Heart right ventricle (tissue), 16 donors: ENCODE measurements at regions not wholly inside any gene's neighbourhood (a gene's known extent, or its start where the extent isn't known, plus 50 kb on each side); places are given as distances from the start of the nearest gene placed in this dataset.
"Not testable (repeated sequence)": the region's sequence is repeated elsewhere in the genome, so short reads cannot be mapped to it uniquely, and the experiment has no call there.

Source experiments
- ATAC-seq, 8 donors: fragments of 200-7000 bp; cut with Tn5 transposase; one replicate each; pipeline ENCODE4 v1.9.1; 2020; ENCODE audit warnings: mild to moderate bottlenecking in 8 of 8, moderate library complexity in 8 of 8, moderate number of reproducible peaks in 1 of 8
- DNase-seq, 2 donors: peaks; one replicate each; pipeline ENCODE4 v3.0.0-alpha.2; 2020
- H3K27ac ChIP-seq, 10 donors: fragments of 200-600 bp; sonication (generic) in 2 of 10; one replicate each; pipeline versions ENCODE4 v1.5.0 to v1.8.0; 2020 to 2022; ENCODE audit warnings: mild to moderate bottlenecking in 3 of 10
- H3K27me3 ChIP-seq, 7 donors: fragments of 200-600 bp; one replicate each; pipeline ENCODE4 v1.8.0; 2021 to 2022; ENCODE audit warnings: mild to moderate bottlenecking in 2 of 7
- H3K36me3 ChIP-seq, 9 donors: fragments of 200-600 bp; sonication (generic) in 1 of 9; one replicate each; pipeline versions ENCODE4 v1.5.0 to v1.8.0; 2020 to 2022; ENCODE audit warnings: mild to moderate bottlenecking in 2 of 9
- H3K4me1 ChIP-seq, 9 donors: fragments of 200-600 bp; sonication (generic) in 1 of 9; one replicate each; pipeline versions ENCODE4 v1.5.0 to v1.8.0; 2020 to 2022; ENCODE audit warnings: mild to moderate bottlenecking in 4 of 9
- H3K4me3 ChIP-seq, 10 donors: fragments of 200-600 bp; sonication (generic) in 2 of 10; one replicate each; pipeline versions ENCODE4 v1.5.0 to v1.8.0; 2020 to 2022; ENCODE audit warnings: mild to moderate bottlenecking in 7 of 10, moderate library complexity in 2 of 10
- H3K9me3 ChIP-seq, 11 donors: fragments of 200-600 bp in 10 of 11; sonication (generic) in 2 of 11; one replicate each; pipeline versions ENCODE4 v1.5.0 to v1.8.0; 2013 to 2022; ENCODE audit warnings: mild to moderate bottlenecking in 2 of 11, control low read depth in 1 of 11, moderate library complexity in 1 of 11
- WGBS, 2 donors: extraction: QIAGEN DNeasy Blood & Tissue Kit; methylation state at CpG; one replicate each; pipeline ENCODE4 v1.1.7; 2013; ENCODE audit warnings: inconsistent platforms in 1 of 2; 5-methylcytosine and 5-hydroxymethylcytosine counted together
- intact Hi-C, 10 donors: fragments of 100-400 bp; cut with DNase I; formaldehyde crosslinking; loops; one replicate each; pipeline versions ENCODE4 v1.11.1 to v1.14.2; 2022
- TF ChIP-seq, protein P1 (sequence below), 9 donors: fragments of 200-600 bp; sonication (generic) in 2 of 9; IDR thresholded peaks; one replicate each; pipeline versions ENCODE4 v1.5.0 to v1.8.0; 2021 to 2022; ENCODE audit warnings: antibody characterized with exemption in 9 of 9, mild to moderate bottlenecking in 5 of 9, moderate library complexity in 1 of 9
- donor health status: Arrhythmogenic right ventricular cardiomyopathy.
- donor health status: ischemic (EF 13 %, LVEDD 7.1; RV severe dilation, severe dysfunction).
- donor health status: healthy with polysubstance abuse.
- donor health status: DM: no; HTN: yes; CAD: no.
- donor health status: DM: no; HTN: no; CAD: no.
- donor health status: ischemic (EF 25% LVEDD 6.9; RV normal size, moderate dysfunction).
- donor health status: ischemic (EF 25% LVEDD 5.7; RV mildly dilated, moderate dysfunction).
- donor health status: healthy.
- donor health status: DM: yes; HTN: yes; CAD: no.
- donor health status: Ischemic cardiomyopathy.
- donor health status: ischemic (EF 35%, LVEDD 5.7; RV mildly dilated, moderate dysfunction).
- donor health status: nonischemic (EF 11% LVEDD 7.7; RV severe dilation, severe dysfunction).
- donor health status: DM: yes; HTN: yes; CAD: no.
- donor health status: PGD.
- donor health status: ischemic (EF 29% LVEDD 5.4; RV normal size, mild dysfunction).
- donor health status: nonischemic (EF 23%, LVEDD 6.1; RV moderate dilation, normal function).

DNA sequence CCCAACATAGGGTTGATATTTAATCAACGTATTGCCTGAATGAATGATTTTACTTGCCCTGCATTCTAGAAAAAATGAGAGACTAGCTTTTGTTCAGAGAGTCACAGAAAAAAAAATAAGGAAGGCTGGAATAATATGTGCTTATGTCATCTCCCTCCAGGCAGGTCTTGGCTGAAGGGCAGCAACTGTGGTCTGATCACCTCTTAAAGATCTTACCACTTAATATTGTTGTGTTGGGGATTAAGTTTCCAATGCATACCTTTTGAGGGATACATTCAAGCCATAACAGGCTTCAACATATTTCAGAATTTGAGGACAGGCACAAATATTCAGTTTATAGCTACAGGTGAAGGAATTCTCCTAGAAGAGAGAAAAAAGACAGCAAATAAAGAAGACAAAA is 157.3 kb upstream of the S1PR3 start:
- no peaks in the 10 kb centered on the region for H3K9me3 ChIP-seq
- WGBS, 2 donors = 83 to 85% methylated on average over 1 of the region's 1 CpG
- H3K27me3 ChIP-seq = peaks cover 0 to 86% (median 0%) of the 10 kb centered on the region in 7 donors
- no peaks in the 10 kb centered on the region for H3K36me3 ChIP-seq
- DNase-seq (no peak), ATAC-seq (no peak)
- no peak overlapping the region for H3K27ac ChIP-seq
- TF ChIP-seq, protein P1, sequence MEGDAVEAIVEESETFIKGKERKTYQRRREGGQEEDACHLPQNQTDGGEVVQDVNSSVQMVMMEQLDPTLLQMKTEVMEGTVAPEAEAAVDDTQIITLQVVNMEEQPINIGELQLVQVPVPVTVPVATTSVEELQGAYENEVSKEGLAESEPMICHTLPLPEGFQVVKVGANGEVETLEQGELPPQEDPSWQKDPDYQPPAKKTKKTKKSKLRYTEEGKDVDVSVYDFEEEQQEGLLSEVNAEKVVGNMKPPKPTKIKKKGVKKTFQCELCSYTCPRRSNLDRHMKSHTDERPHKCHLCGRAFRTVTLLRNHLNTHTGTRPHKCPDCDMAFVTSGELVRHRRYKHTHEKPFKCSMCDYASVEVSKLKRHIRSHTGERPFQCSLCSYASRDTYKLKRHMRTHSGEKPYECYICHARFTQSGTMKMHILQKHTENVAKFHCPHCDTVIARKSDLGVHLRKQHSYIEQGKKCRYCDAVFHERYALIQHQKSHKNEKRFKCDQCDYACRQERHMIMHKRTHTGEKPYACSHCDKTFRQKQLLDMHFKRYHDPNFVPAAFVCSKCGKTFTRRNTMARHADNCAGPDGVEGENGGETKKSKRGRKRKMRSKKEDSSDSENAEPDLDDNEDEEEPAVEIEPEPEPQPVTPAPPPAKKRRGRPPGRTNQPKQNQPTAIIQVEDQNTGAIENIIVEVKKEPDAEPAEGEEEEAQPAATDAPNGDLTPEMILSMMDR (IDR thresholded peaks at IDR 0.05) = no peak
- peaks cover 0 to 44% (median 11%) of the 10 kb centered on the region in 9 donors for H3K4me1 ChIP-seq
- no peak overlapping the region for H3K4me3 ChIP-seq
- intact Hi-C loops = no loop called here

DNA sequence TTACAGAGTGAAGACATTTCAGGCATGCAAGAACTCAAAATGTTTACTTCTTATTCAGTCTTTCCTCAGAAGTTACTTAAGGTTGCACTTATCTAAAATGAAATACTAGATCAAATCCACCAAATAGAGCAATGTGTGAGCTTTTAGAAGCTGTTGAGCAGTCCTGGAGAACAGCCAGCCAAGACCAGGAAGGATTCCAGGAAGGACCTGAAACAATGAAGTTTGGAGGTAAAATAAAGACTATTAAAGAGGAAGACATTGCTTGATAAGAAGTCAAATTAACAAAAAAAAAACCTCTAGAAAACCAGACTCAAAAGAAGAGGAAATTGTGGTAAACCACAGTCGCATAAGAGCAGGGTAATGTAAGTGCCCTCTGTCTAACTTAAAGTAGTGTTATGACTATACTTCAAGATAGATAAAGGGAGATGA is 156.2 kb upstream of the S1PR3 start:
- Histone ChIP-seq H3K4me1 (peaks cover 0 to 39% (median 9%) of the 10 kb centered on the region in 9 donors), H3K27ac (no peak overlapping the region), H3K27me3 (peaks cover 0 to 85% (median 0%) of the 10 kb centered on the region in 7 donors), H3K9me3 (no peaks in the 10 kb centered on the region), H3K36me3 (no peaks in the 10 kb centered on the region), H3K4me3 (no peak overlapping the region)
- intact Hi-C loops = no loop called here
- TF ChIP-seq, protein P1 (IDR thresholded peaks at IDR 0.05) = no peak
- no peak for ATAC-seq
- DNase-seq = no peak
- WGBS, 2 donors = 42 to 63% methylated on average over 1 of the region's 1 CpG

DNA sequence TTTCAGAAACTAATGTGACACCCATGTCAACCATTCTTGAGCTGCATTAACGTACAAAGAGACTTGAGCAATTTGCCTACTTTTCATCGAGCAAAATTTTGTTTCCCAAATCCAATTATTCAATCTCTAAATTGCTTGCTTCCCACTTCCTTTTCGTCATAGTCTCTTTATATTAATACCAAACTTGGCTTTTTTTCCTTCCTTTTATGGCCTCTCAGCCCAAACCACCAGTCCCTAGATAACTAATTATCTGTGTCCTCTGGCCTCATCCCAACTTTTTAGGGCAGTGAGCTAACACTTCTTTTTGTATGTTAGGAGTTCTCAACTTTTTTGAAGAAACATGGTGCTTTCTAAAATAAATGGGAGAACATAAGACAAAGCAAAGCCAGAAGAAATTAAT is 155.5 kb upstream of the S1PR3 start:
- ATAC-seq (peak in 7 of 8 donors; percentile 42 to 64 (median 50)), DNase-seq (peak in 1 of 2 donors; percentile 38)
- no peak overlapping the region for H3K4me3 ChIP-seq
- H3K27me3 ChIP-seq = peaks cover 0 to 85% (median 0%) of the 10 kb centered on the region in 7 donors
- intact Hi-C loops = no loop called here
- H3K27ac ChIP-seq = peak overlapping the region in 2 of 10 donors; percentile 5 to 19
- no peaks in the 10 kb centered on the region for H3K36me3 ChIP-seq
- WGBS, 2 donors = 49 to 59% methylated on average over 3 of the region's 3 CpGs
- peaks cover 0 to 38% (median 9%) of the 10 kb centered on the region in 9 donors for H3K4me1 ChIP-seq
- H3K9me3 ChIP-seq = no peaks in the 10 kb centered on the region
- TF ChIP-seq, protein P1 (IDR thresholded peaks at IDR 0.05) = no peak

DNA sequence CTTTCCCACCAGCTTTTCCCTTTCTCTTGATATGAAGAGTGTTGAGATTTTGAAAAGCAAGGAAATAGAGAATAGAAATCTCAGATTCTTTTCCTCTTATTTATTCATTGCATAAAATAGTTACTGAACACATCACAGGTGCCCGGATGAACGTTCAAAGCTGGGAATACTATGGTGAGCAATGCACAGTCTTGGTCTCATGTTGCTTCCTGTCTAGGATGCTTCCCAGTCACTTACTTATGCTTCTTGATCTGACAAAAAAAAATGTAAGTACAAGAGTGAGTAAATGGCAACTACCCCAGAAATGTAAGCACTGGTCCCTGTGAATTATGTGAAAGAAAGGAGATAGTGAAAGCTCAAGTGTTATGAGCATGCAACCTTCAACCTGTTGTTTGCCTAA is 153.5 kb upstream of the S1PR3 start:
- DNase-seq (no peak), ATAC-seq (no peak)
- TF ChIP-seq, protein P1 (IDR thresholded peaks at IDR 0.05) = no peak
- 76 to 89% methylated on average over 2 of the region's 2 CpGs for WGBS, 2 donors
- intact Hi-C loops = no loop called here
- Histone ChIP-seq H3K9me3 (no peaks in the 10 kb centered on the region), H3K36me3 (no peaks in the 10 kb centered on the region), H3K27me3 (peaks cover 0 to 84% (median 0%) of the 10 kb centered on the region in 7 donors), H3K4me1 (peaks cover 0 to 24% (median 6%) of the 10 kb centered on the region in 9 donors), H3K4me3 (no peak overlapping the region), H3K27ac (no peak overlapping the region)

DNA sequence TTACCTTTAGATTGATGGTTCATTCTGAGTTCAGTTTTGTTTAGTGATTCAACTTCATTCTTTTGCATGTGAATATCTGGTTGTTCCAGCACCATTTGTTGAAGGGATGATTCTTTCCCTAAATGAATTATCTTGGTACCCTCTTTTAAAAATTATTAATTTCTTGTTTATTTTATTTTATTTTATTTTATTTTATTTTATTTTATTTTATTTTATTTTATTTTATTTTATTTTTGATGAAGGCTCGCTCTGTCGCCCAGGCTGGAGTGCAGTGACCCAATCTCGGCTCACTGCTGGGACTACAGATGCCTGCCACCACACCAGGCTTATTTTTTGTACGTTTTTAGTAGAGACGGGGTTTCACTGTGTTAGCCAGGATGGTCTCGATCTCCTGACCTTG is 141.4 kb upstream of the S1PR3 start:
- intact Hi-C loops = not testable (repeated sequence)

More for the DNA sequence above, 141.4 kb upstream of the S1PR3 start:
- H3K27ac ChIP-seq, DNase-seq, ATAC-seq, H3K36me3 ChIP-seq, H3K4me3 ChIP-seq: not testable (repeated sequence)
- Histone ChIP-seq H3K27me3 (peaks cover 0 to 55% (median 0%) of the 10 kb centered on the region in 7 donors), H3K9me3 (peaks cover 0 to 22% (median 2%) of the 10 kb centered on the region in 11 donors), H3K4me1 (peaks cover 0 to 10% (median 0%) of the 10 kb centered on the region in 9 donors)
- WGBS, 2 donors = 96 to 97% methylated on average over 6 of the region's 6 CpGs
